HL-60 (cell line): ENCODE measurements at regions not wholly inside any gene's neighbourhood (a gene's known extent, or its start where the extent isn't known, plus 50 kb on each side); places are given as distances from the start of the nearest gene placed in this dataset.

Source experiments
- DNase-seq, 2 experiments: peaks; one replicate each; pipeline ENCODE4 v3.0.0-alpha.2; 2010 to 2020; ENCODE audit warnings: low read depth in 1 of 2, low spot score in 1 of 2
- H3K27ac ChIP-seq: fragments of 250-450 bp; sonication (Bioruptor Pico); replicated peaks from 2 replicates; pipeline ENCODE4 v1.5.1; 2020; ENCODE audit warnings: mild to moderate bottlenecking, moderate library complexity
- H3K27me3 ChIP-seq: fragments of 250-450 bp; sonication (Bioruptor Pico); 2 replicates; pipeline ENCODE4 v1.5.1; 2021; ENCODE audit warnings: mild to moderate bottlenecking, moderate library complexity; ENCODE audit not compliant: insufficient read depth, poor library complexity, severe bottlenecking
- H3K4me3 ChIP-seq: replicated peaks from 2 replicates; pipeline ENCODE4 v1.5.1; 2011; ENCODE audit warnings: mild to moderate bottlenecking, control low read depth, low read length; ENCODE audit not compliant: insufficient read depth
- GABPA ChIP-seq: IDR thresholded peaks from 2 replicates; pipeline ENCODE4 v1.6.1; 2012; ENCODE audit warnings: low read depth
- POLR2AphosphoS5 ChIP-seq: IDR thresholded peaks from 2 replicates; pipeline ENCODE4 v1.6.1; 2012; ENCODE audit warnings: low read depth
- SPI1 ChIP-seq: IDR thresholded peaks from 2 replicates; pipeline ENCODE4 v1.6.1; 2012; ENCODE audit warnings: low read depth, mild to moderate bottlenecking, borderline replicate concordance
- TF ChIP-seq, protein P1 (sequence below): IDR thresholded peaks from 2 replicates; pipeline ENCODE4 v1.6.1; 2012; ENCODE audit warnings: low read depth; ENCODE audit not compliant: insufficient replicate concordance
- TF ChIP-seq, protein P2 (sequence below): IDR thresholded peaks from one replicate; pipeline ENCODE4 v1.5.1; 2011; ENCODE audit warnings: low read length, control low read depth, inconsistent platforms; ENCODE audit not compliant: insufficient read depth

- no peak for DNase-seq
- TF ChIP-seq, protein P1, sequence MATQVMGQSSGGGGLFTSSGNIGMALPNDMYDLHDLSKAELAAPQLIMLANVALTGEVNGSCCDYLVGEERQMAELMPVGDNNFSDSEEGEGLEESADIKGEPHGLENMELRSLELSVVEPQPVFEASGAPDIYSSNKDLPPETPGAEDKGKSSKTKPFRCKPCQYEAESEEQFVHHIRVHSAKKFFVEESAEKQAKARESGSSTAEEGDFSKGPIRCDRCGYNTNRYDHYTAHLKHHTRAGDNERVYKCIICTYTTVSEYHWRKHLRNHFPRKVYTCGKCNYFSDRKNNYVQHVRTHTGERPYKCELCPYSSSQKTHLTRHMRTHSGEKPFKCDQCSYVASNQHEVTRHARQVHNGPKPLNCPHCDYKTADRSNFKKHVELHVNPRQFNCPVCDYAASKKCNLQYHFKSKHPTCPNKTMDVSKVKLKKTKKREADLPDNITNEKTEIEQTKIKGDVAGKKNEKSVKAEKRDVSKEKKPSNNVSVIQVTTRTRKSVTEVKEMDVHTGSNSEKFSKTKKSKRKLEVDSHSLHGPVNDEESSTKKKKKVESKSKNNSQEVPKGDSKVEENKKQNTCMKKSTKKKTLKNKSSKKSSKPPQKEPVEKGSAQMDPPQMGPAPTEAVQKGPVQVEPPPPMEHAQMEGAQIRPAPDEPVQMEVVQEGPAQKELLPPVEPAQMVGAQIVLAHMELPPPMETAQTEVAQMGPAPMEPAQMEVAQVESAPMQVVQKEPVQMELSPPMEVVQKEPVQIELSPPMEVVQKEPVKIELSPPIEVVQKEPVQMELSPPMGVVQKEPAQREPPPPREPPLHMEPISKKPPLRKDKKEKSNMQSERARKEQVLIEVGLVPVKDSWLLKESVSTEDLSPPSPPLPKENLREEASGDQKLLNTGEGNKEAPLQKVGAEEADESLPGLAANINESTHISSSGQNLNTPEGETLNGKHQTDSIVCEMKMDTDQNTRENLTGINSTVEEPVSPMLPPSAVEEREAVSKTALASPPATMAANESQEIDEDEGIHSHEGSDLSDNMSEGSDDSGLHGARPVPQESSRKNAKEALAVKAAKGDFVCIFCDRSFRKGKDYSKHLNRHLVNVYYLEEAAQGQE, result no peak
- TF ChIP-seq GABPA (no peak), SPI1 (no peak), POLR2AphosphoS5 (no peak)
- TF ChIP-seq, protein P2, sequence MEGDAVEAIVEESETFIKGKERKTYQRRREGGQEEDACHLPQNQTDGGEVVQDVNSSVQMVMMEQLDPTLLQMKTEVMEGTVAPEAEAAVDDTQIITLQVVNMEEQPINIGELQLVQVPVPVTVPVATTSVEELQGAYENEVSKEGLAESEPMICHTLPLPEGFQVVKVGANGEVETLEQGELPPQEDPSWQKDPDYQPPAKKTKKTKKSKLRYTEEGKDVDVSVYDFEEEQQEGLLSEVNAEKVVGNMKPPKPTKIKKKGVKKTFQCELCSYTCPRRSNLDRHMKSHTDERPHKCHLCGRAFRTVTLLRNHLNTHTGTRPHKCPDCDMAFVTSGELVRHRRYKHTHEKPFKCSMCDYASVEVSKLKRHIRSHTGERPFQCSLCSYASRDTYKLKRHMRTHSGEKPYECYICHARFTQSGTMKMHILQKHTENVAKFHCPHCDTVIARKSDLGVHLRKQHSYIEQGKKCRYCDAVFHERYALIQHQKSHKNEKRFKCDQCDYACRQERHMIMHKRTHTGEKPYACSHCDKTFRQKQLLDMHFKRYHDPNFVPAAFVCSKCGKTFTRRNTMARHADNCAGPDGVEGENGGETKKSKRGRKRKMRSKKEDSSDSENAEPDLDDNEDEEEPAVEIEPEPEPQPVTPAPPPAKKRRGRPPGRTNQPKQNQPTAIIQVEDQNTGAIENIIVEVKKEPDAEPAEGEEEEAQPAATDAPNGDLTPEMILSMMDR, result no peak
- Histone ChIP-seq H3K4me3 (no peak overlapping the region), H3K27me3 (no peaks in the 10 kb centered on the region), H3K27ac (no peak overlapping the region)
Measured at GRCh38 chr5:118377420-118377819, 610.9 kb downstream of the DTWD2 start.

GRCh38 chr5:118371973-118372831 lies 616.1 kb downstream of the DTWD2 start:
- DNase-seq, result no peak
- Histone ChIP-seq H3K4me3 (no peak overlapping the region), H3K27me3 (no peaks in the 10 kb centered on the region), H3K27ac (no peak overlapping the region)
- TF ChIP-seq, protein P2, result no peak
- no peak for TF ChIP-seq POLR2AphosphoS5
- TF ChIP-seq SPI1, result no peak
- TF ChIP-seq, protein P1, result no peak
- no peak for TF ChIP-seq GABPA

DNA sequence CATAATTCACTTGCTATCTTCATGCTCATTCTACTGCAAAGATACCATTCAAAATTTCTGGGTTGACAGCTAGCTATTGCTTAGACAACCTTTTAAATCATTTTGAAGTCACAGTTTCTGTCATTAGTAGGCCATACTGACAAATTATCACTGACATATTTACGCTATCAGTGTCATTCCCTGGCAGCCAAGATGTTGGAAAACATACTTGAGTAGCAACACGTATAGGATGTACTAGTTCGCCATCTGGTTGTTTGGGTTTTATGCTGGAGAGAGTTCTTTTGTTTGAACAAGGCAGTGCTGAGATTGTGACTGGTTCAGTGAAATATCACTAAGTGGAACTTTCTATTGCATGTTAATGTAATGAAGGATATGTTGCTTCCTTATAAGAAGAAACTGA lies 621.9 kb downstream of the DTWD2 start:
- no peaks in the 10 kb centered on the region for H3K27me3 ChIP-seq
- TF ChIP-seq GABPA (no peak), SPI1 (no peak), POLR2AphosphoS5 (no peak)
- TF ChIP-seq, protein P2, result no peak
- TF ChIP-seq, protein P1, result no peak
- no peak overlapping the region for H3K27ac ChIP-seq
- DNase-seq, result no peak
- no peak overlapping the region for H3K4me3 ChIP-seq
